ENCODE measurements at regions not wholly inside any gene's neighbourhood (a gene's known extent, or its start where the extent isn't known, plus 50 kb on each side); places are given as distances from the start of the nearest gene placed in this dataset.

- ATAC-seq (ENCODE audit: insufficient read depth, low FRiP score), result no peak
- H3K27me3 ChIP-seq (ENCODE audit: control insufficient read depth in 3 of 3, insufficient read depth in 3 of 3, low read length in 2 of 3), result no peaks in the 10 kb centered on the region
- no peak for DNase-seq
- no peak for TF ChIP-seq CTCF (IDR thresholded peaks at IDR 0.05; ENCODE audit: control extremely low read depth, extremely low read depth)
- peaks cover 0 to 21% (median under 1%) of the 10 kb centered on the region in 5 donors for H3K4me1 ChIP-seq (ENCODE audit: control insufficient read depth in 5 of 5, insufficient read depth in 5 of 5, low read length in 5 of 5)
- H3K9ac ChIP-seq (ENCODE audit: insufficient read depth in 1 of 2, low read length in 2 of 2), result no peak overlapping the region
- H3K27ac ChIP-seq (ENCODE audit: low read depth in 1 of 2, low read length in 1 of 2), result no peak overlapping the region
- no peaks in the 10 kb centered on the region for H3K9me3 ChIP-seq (ENCODE audit: control insufficient read depth in 4 of 4, insufficient read depth in 3 of 4, low read length in 3 of 4)
- no peaks in the 10 kb centered on the region for H3K36me3 ChIP-seq (ENCODE audit: control insufficient read depth in 4 of 4, insufficient read depth in 4 of 4, low read length in 4 of 4)
- no peak overlapping the region for H3K4me3 ChIP-seq
These were observed 557.7 kb upstream of the TNP1 start for GRCh38 chr2:217417536-217417935.

GRCh38 chr2:217415316-217415715 lies 555.5 kb upstream of the TNP1 start:
- H3K9me3 ChIP-seq (ENCODE audit: control insufficient read depth in 4 of 4, insufficient read depth in 3 of 4, low read length in 3 of 4), result no peaks in the 10 kb centered on the region
- ATAC-seq (ENCODE audit: insufficient read depth, low FRiP score) (no peak), DNase-seq (no peak)
- no peaks in the 10 kb centered on the region for H3K36me3 ChIP-seq (ENCODE audit: control insufficient read depth in 4 of 4, insufficient read depth in 4 of 4, low read length in 4 of 4)
- TF ChIP-seq CTCF (IDR thresholded peaks at IDR 0.05; ENCODE audit: control extremely low read depth, extremely low read depth), result no peak
- no peak overlapping the region for H3K27ac ChIP-seq (ENCODE audit: low read depth in 1 of 2, low read length in 1 of 2)
- no peak overlapping the region for H3K4me3 ChIP-seq
- H3K27me3 ChIP-seq (ENCODE audit: control insufficient read depth in 3 of 3, insufficient read depth in 3 of 3, low read length in 2 of 3), result no peaks in the 10 kb centered on the region
- H3K9ac ChIP-seq (ENCODE audit: insufficient read depth in 1 of 2, low read length in 2 of 2), result no peak overlapping the region
- 77% methylated on average over 1 of the region's 1 CpG for WGBS, 2 donors
- peaks cover 2 to 16% (median 5%) of the 10 kb centered on the region in 5 donors for H3K4me1 ChIP-seq (ENCODE audit: control insufficient read depth in 5 of 5, insufficient read depth in 5 of 5, low read length in 5 of 5)

- Histone ChIP-seq H3K27me3 (ENCODE audit: control insufficient read depth in 3 of 3, insufficient read depth in 3 of 3, low read length in 2 of 3) (no peaks in the 10 kb centered on the region), H3K27ac (ENCODE audit: low read depth in 1 of 2, low read length in 1 of 2) (no peak overlapping the region), H3K9me3 (ENCODE audit: control insufficient read depth in 4 of 4, insufficient read depth in 3 of 4, low read length in 3 of 4) (no peaks in the 10 kb centered on the region), H3K9ac (ENCODE audit: insufficient read depth in 1 of 2, low read length in 2 of 2) (no peak overlapping the region), H3K4me1 (ENCODE audit: control insufficient read depth in 5 of 5, insufficient read depth in 5 of 5, low read length in 5 of 5) (peaks cover 2 to 19% (median 6%) of the 10 kb centered on the region in 5 donors), H3K4me3 (no peak overlapping the region), H3K36me3 (ENCODE audit: control insufficient read depth in 4 of 4, insufficient read depth in 4 of 4, low read length in 4 of 4) (no peaks in the 10 kb centered on the region)
- ATAC-seq (ENCODE audit: insufficient read depth, low FRiP score) (no peak), DNase-seq (no peak)
- no peak for TF ChIP-seq CTCF (IDR thresholded peaks at IDR 0.05; ENCODE audit: control extremely low read depth, extremely low read depth)
- WGBS, 2 donors, result 76 to 77% methylated on average over 4 of the region's 4 CpGs
These were observed 554.6 kb upstream of the TNP1 start for GRCh38 chr2:217414429-217414828.

GRCh38 chr2:217413193-217413592 lies 553.3 kb upstream of the TNP1 start:
- 53 to 70% methylated on average over 5 of the region's 5 CpGs for WGBS, 2 donors
- TF ChIP-seq CTCF (IDR thresholded peaks at IDR 0.05; ENCODE audit: control extremely low read depth, extremely low read depth), result no peak

More at GRCh38 chr2:217413193-217413592, 553.3 kb upstream of the TNP1 start:
- H3K4me1 ChIP-seq (ENCODE audit: control insufficient read depth in 5 of 5, insufficient read depth in 5 of 5, low read length in 5 of 5), result peaks cover 2 to 14% (median 6%) of the 10 kb centered on the region in 5 donors
- H3K9me3 ChIP-seq (ENCODE audit: control insufficient read depth in 4 of 4, insufficient read depth in 3 of 4, low read length in 3 of 4), result no peaks in the 10 kb centered on the region
- DNase-seq, result no peak
- no peak for ATAC-seq (ENCODE audit: insufficient read depth, low FRiP score)
- H3K27me3 ChIP-seq (ENCODE audit: control insufficient read depth in 3 of 3, insufficient read depth in 3 of 3, low read length in 2 of 3), result no peaks in the 10 kb centered on the region
- H3K4me3 ChIP-seq, result no peak overlapping the region
- no peaks in the 10 kb centered on the region for H3K36me3 ChIP-seq (ENCODE audit: control insufficient read depth in 4 of 4, insufficient read depth in 4 of 4, low read length in 4 of 4)
- no peak overlapping the region for H3K9ac ChIP-seq (ENCODE audit: insufficient read depth in 1 of 2, low read length in 2 of 2)
- no peak overlapping the region for H3K27ac ChIP-seq (ENCODE audit: low read depth in 1 of 2, low read length in 1 of 2)
